Vagina (tissue), 2 donors: ENCODE measurements at regions not wholly inside any gene's neighbourhood (a gene's known extent, or its start where the extent isn't known, plus 50 kb on each side); places are given as distances from the start of the nearest gene placed in this dataset.
"Not testable (repeated sequence)": the region's sequence is repeated elsewhere in the genome, so short reads cannot be mapped to it uniquely, and the experiment has no call there.

Experiments used
- CTCF ChIP-seq, 3 experiments: fragments of 450-650 bp in 2 of 3; fragments of 200-600 bp in 1 of 3; sonication (generic) in 1 of 3; IDR thresholded peaks; one replicate each; pipeline ENCODE4 v1.5.1; 2017 to 2019; ENCODE audit warnings: antibody characterized with exemption in 3 of 3, mild to moderate bottlenecking in 2 of 3, moderate library complexity in 2 of 3
- POLR2A ChIP-seq, 2 donors: fragments of 450-650 bp; IDR thresholded peaks; one replicate each; pipeline ENCODE4 v1.6.1; 2017; ENCODE audit warnings: antibody characterized with exemption in 2 of 2, mild to moderate bottlenecking in 2 of 2, moderate library complexity in 2 of 2

GRCh38 chr10:46660027-46660834 is 81.3 kb downstream of the SYT15 start:
- TF ChIP-seq POLR2A, CTCF (IDR thresholded peaks at IDR 0.05): not testable (repeated sequence)
